Loucy (cell line): ENCODE measurements at regions not wholly inside any gene's neighbourhood (a gene's known extent, or its start where the extent isn't known, plus 50 kb on each side); places are given as distances from the start of the nearest gene placed in this dataset.
A peak's percentile ranks its signal among the peaks of the same experiment; 100 is the strongest.

Experiments
- H2AFZ ChIP-seq: fragments of 200-600 bp; sonication (generic); 2 replicates; pipeline ENCODE4 v1.6.0; 2016; ENCODE audit warnings: antibody characterized with exemption, mild to moderate bottlenecking, low read length, moderate library complexity
- H3F3A ChIP-seq: fragments of 200-600 bp; 2 replicates; pipeline ENCODE4 v1.6.0; 2016; ENCODE audit warnings: antibody characterized with exemption, low read depth, mild to moderate bottlenecking
- H3K27me3 ChIP-seq: fragments of 200-600 bp; sonication (generic); 2 replicates; pipeline ENCODE4 v1.6.1; 2014; ENCODE audit warnings: low read length, mild to moderate bottlenecking; ENCODE audit not compliant: insufficient read depth, poor library complexity, severe bottlenecking
- H3K36me3 ChIP-seq: fragments of 200-600 bp; sonication (generic); 2 replicates; pipeline ENCODE4 v1.6.1; 2016; ENCODE audit warnings: low read length; ENCODE audit not compliant: insufficient read depth
- H3K4me1 ChIP-seq: fragments of 200-600 bp; sonication (generic); 2 replicates; pipeline ENCODE4 v1.5.1; 2014; ENCODE audit warnings: low read length, mild to moderate bottlenecking; ENCODE audit not compliant: insufficient read depth, poor library complexity, severe bottlenecking
- H3K4me2 ChIP-seq: fragments of 200-600 bp; sonication (generic); 2 replicates; pipeline ENCODE4 v1.6.0; 2014; ENCODE audit warnings: antibody characterized with exemption, low read length, low read depth, mild to moderate bottlenecking; ENCODE audit not compliant: poor library complexity, severe bottlenecking
- H3K4me3 ChIP-seq: fragments of 200-600 bp; sonication (generic); 2 replicates; pipeline ENCODE4 v1.5.1; 2014; ENCODE audit warnings: low read length, mild to moderate bottlenecking, mixed read lengths; ENCODE audit not compliant: poor library complexity, severe bottlenecking
- H3K79me2 ChIP-seq: fragments of 200-600 bp; sonication (generic); 2 replicates; pipeline ENCODE4 v1.6.1; 2014; ENCODE audit warnings: low read length; ENCODE audit not compliant: insufficient read depth
- H3K9ac ChIP-seq: fragments of 200-600 bp; sonication (generic); 2 replicates; pipeline ENCODE4 v1.6.0; 2014; ENCODE audit warnings: mild to moderate bottlenecking, low read depth, low read length, moderate library complexity; ENCODE audit not compliant: poor library complexity, severe bottlenecking
- H3K9me2 ChIP-seq: fragments of 200-600 bp; sonication (generic); replicated peaks from 2 replicates; pipeline ENCODE4 v1.6.1; 2016; ENCODE audit warnings: low read depth, low read length, mixed read lengths
- H3K9me3 ChIP-seq: fragments of 200-600 bp; sonication (generic); 2 replicates; pipeline ENCODE4 v1.6.1; 2014; ENCODE audit warnings: mild to moderate bottlenecking, antibody characterized with exemption, low read length, low read depth; ENCODE audit not compliant: insufficient read depth
- H4K20me1 ChIP-seq: fragments of 200-600 bp; sonication (generic); 2 replicates; pipeline ENCODE4 v1.6.0; 2014; ENCODE audit warnings: antibody characterized with exemption, low read length, mild to moderate bottlenecking; ENCODE audit not compliant: insufficient read depth, poor library complexity, severe bottlenecking
- CTCF ChIP-seq: fragments of 200-600 bp; sonication (generic); conservative IDR thresholded peaks from 2 replicates; pipeline ENCODE4 v1.5.1; 2014; ENCODE audit warnings: mild to moderate bottlenecking, antibody characterized with exemption, low read length
- EZH2phosphoT487 ChIP-seq: fragments of 200-600 bp; IDR thresholded peaks from 2 replicates; pipeline ENCODE4 v1.6.1; 2018; ENCODE audit warnings: antibody characterized with exemption, mild to moderate bottlenecking, moderate library complexity, borderline replicate concordance

GRCh38 chr11:10908215-10908951 lies 50.5 kb upstream of the ZBED5 start:
- Histone ChIP-seq H3K4me1 (no peaks in the 10 kb centered on the region), H3K36me3 (no peaks in the 10 kb centered on the region), H3K4me2 (no peak overlapping the region), H3K9ac (no peak overlapping the region), H3K27me3 (no peaks in the 10 kb centered on the region), H3K79me2 (no peaks in the 10 kb centered on the region), H3K4me3 (no peak overlapping the region), H3K9me2 (no peaks in the 10 kb centered on the region), H2AFZ (0 out of 2 replicates have a peak overlapping the region, but pooled peaks have one; percentile 42), H4K20me1 (no peaks in the 10 kb centered on the region), H3F3A (no peaks in the 10 kb centered on the region), H3K9me3 (no peaks in the 10 kb centered on the region)
- TF ChIP-seq EZH2phosphoT487, result no peak
- TF ChIP-seq CTCF, result no peak
